Prostate gland (tissue), 2 donors: ENCODE measurements at regions not wholly inside any gene's neighbourhood (a gene's known extent, or its start where the extent isn't known, plus 50 kb on each side); places are given as distances from the start of the nearest gene placed in this dataset.

ENCODE experiments used
- POLR2A ChIP-seq: fragments of 450-650 bp; IDR thresholded peaks from one replicate; pipeline ENCODE4 v1.6.1; 2016; ENCODE audit warnings: antibody characterized with exemption, mild to moderate bottlenecking
- TF ChIP-seq, protein P1 (sequence below), 4 experiments: fragments of 200-600 bp in 2 of 4; fragments of 450-650 bp in 2 of 4; sonication (generic) in 2 of 4; IDR thresholded peaks; 1 replicate in 3 of 4; 2 replicates in 1 of 4; pipeline ENCODE4 v1.5.1; 2016 to 2019; ENCODE audit warnings: antibody characterized with exemption in 4 of 4, mild to moderate bottlenecking in 2 of 4, moderate library complexity in 2 of 4

DNA sequence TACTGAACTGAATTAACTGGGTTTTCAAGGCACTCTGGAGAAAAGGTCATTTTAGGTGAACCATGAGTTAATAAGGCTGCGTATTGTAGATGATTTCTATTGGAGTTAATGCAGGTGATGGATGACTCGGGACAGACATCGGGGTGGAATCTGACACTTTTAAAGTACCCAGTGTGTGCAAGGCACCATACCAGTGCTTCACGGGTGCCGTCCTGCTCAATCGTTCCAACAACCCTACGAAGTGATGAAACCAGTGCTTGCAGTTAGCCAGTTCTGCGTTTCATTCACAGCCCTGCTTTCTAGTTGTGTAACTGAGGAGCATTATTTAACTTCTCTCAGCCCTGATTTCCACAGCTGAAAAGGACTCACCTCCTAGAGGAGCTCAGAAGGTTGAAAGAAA, 216.5 kb downstream of the BARX2 start:
- TF ChIP-seq, protein P1, sequence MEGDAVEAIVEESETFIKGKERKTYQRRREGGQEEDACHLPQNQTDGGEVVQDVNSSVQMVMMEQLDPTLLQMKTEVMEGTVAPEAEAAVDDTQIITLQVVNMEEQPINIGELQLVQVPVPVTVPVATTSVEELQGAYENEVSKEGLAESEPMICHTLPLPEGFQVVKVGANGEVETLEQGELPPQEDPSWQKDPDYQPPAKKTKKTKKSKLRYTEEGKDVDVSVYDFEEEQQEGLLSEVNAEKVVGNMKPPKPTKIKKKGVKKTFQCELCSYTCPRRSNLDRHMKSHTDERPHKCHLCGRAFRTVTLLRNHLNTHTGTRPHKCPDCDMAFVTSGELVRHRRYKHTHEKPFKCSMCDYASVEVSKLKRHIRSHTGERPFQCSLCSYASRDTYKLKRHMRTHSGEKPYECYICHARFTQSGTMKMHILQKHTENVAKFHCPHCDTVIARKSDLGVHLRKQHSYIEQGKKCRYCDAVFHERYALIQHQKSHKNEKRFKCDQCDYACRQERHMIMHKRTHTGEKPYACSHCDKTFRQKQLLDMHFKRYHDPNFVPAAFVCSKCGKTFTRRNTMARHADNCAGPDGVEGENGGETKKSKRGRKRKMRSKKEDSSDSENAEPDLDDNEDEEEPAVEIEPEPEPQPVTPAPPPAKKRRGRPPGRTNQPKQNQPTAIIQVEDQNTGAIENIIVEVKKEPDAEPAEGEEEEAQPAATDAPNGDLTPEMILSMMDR (IDR thresholded peaks at IDR 0.05) = no peak
- TF ChIP-seq POLR2A = no peak
